ENCODE measurements at regions not wholly inside any gene's neighbourhood (a gene's known extent, or its start where the extent isn't known, plus 50 kb on each side); places are given as distances from the start of the nearest gene placed in this dataset.

DNA sequence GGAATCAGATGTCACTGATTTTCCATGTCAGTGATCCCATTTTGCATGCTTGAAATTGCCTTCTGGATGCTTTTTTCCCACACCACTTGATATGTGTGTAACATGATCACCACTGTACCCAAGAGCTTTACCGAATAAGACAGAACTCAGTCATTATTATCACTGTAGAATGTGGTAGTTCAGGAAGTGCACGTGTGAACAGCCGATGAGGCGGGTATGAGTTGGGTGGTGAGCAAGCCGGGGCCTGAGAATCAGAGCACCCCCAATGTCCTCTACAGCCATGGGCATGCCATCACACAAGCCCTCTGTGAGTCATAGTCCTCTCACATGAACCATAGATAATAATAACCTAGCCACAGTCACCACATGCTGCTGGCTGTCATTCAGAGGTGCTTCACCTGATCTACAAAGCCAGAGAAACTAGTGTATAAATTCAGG, 470.8 kb downstream of the SOX2 start:
- TF ChIP-seq, protein P1, sequence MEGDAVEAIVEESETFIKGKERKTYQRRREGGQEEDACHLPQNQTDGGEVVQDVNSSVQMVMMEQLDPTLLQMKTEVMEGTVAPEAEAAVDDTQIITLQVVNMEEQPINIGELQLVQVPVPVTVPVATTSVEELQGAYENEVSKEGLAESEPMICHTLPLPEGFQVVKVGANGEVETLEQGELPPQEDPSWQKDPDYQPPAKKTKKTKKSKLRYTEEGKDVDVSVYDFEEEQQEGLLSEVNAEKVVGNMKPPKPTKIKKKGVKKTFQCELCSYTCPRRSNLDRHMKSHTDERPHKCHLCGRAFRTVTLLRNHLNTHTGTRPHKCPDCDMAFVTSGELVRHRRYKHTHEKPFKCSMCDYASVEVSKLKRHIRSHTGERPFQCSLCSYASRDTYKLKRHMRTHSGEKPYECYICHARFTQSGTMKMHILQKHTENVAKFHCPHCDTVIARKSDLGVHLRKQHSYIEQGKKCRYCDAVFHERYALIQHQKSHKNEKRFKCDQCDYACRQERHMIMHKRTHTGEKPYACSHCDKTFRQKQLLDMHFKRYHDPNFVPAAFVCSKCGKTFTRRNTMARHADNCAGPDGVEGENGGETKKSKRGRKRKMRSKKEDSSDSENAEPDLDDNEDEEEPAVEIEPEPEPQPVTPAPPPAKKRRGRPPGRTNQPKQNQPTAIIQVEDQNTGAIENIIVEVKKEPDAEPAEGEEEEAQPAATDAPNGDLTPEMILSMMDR (IDR thresholded peaks at IDR 0.05): no peak
- TF ChIP-seq POLR2A (IDR thresholded peaks at IDR 0.05): no peak

All from uterus (tissue), 2 donors.